CD8-positive, alpha-beta memory T cell (primary cell): ENCODE measurements at regions not wholly inside any gene's neighbourhood (a gene's known extent, or its start where the extent isn't known, plus 50 kb on each side); places are given as distances from the start of the nearest gene placed in this dataset.
"Not testable (repeated sequence)": the region's sequence is repeated elsewhere in the genome, so short reads cannot be mapped to it uniquely, and the experiment has no call there.

ENCODE experiments used
- CTCF ChIA-PET: fragments of 350-600 bp; sonication (Branson Sonifier 250); formaldehyde crosslinking; loops from one replicate; lab custom pipeline; 2021; ENCODE audit warnings: antibody characterized with exemption; lab: Charles Lee
- POLR2A ChIA-PET: fragments of 350-600 bp; sonication (Branson Sonifier 250); formaldehyde crosslinking; loops from one replicate; lab custom pipeline; 2021; ENCODE audit warnings: antibody characterized with exemption; lab: Charles Lee
- DNase-seq, 5 donors: peaks; one replicate each; pipeline versions ENCODE4 v3.0.0 to v3.0.0-alpha.2; 2020 to 2022; ENCODE audit warnings: mixed read lengths in 1 of 5
- H3K27ac ChIP-seq: one replicate; pipeline ENCODE4 v1.7.0; 2013; ENCODE audit warnings: low read depth, mild to moderate bottlenecking, low read length, moderate library complexity
- H3K27me3 ChIP-seq: 2 replicates; pipeline ENCODE4 v1.7.0; 2013; ENCODE audit warnings: low read length, mild to moderate bottlenecking; ENCODE audit not compliant: insufficient read depth, poor library complexity, severe bottlenecking
- H3K36me3 ChIP-seq: 2 replicates; pipeline ENCODE4 v1.7.0; 2013; ENCODE audit warnings: mild to moderate bottlenecking, low read length, moderate library complexity; ENCODE audit not compliant: insufficient read depth
- H3K4me1 ChIP-seq: 2 replicates; pipeline ENCODE4 v1.7.0; 2013; ENCODE audit warnings: mild to moderate bottlenecking, low read length, moderate library complexity; ENCODE audit not compliant: insufficient read depth
- H3K4me3 ChIP-seq: 2 replicates; pipeline ENCODE4 v1.7.0; 2013; ENCODE audit warnings: mild to moderate bottlenecking, low read length
- H3K9me3 ChIP-seq: 2 replicates; pipeline ENCODE4 v1.7.0; 2013; ENCODE audit warnings: mild to moderate bottlenecking, low read length
- H3K27ac Mint-ChIP-seq, 8 donors: one replicate each; pipeline ENCODE4 v1.8.0; 2020 to 2021; ENCODE audit warnings: mixed read lengths in 8 of 8, mild to moderate bottlenecking in 6 of 8, inconsistent platforms in 3 of 8, moderate library complexity in 3 of 8
- H3K27me3 Mint-ChIP-seq, 2 donors: one replicate each; pipeline ENCODE4 v1.8.0; 2020 to 2021; ENCODE audit warnings: mixed read lengths in 2 of 2, mild to moderate bottlenecking in 1 of 2, moderate library complexity in 1 of 2
- H3K36me3 Mint-ChIP-seq, 3 donors: one replicate each; pipeline ENCODE4 v1.8.0; 2020 to 2021; ENCODE audit warnings: mixed read lengths in 3 of 3, inconsistent platforms in 1 of 3, mild to moderate bottlenecking in 1 of 3
- H3K4me1 Mint-ChIP-seq, 3 donors: one replicate each; pipeline ENCODE4 v1.8.0; 2020 to 2021; ENCODE audit warnings: mixed read lengths in 3 of 3, inconsistent platforms in 1 of 3, mild to moderate bottlenecking in 1 of 3
- H3K4me3 Mint-ChIP-seq, 7 donors: one replicate each; pipeline ENCODE4 v1.8.0; 2020 to 2021; ENCODE audit warnings: mixed read lengths in 7 of 7, mild to moderate bottlenecking in 6 of 7, moderate library complexity in 4 of 7, inconsistent platforms in 2 of 7
- H3K9me3 Mint-ChIP-seq, 5 donors: one replicate each; pipeline ENCODE4 v1.8.0; 2020 to 2022; ENCODE audit warnings: mixed read lengths in 5 of 5, mild to moderate bottlenecking in 3 of 5, moderate library complexity in 2 of 5, inconsistent platforms in 1 of 5

DNA sequence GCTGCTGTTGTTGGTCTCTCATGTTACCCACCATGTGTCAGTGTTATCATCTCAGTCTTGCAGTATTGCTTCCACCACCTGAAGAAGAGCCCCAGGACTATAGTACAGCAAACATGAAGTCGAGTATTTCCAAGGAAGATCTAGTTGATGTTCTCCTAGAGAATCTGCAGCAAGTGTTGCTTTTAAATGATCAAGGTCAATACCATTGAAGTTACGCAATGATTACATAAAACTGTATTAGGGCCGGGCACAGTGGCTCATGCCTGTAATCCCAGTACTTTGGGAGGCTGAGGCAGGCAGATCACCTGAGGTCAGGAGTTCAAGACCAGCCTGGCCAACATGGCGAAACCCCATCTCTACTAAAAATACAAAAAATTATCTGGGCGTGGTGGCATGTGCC is 173.9 kb downstream of the TJP1 start:
- H3K27ac Mint-ChIP-seq, H3K9me3 ChIP-seq, H3K4me3 Mint-ChIP-seq, H3K27me3 ChIP-seq, H3K4me3 ChIP-seq, POLR2A ChIA-PET, H3K27ac ChIP-seq, H3K4me1 Mint-ChIP-seq, H3K4me1 ChIP-seq, H3K36me3 ChIP-seq, DNase-seq, H3K36me3 Mint-ChIP-seq, CTCF ChIA-PET, H3K27me3 Mint-ChIP-seq: not testable (repeated sequence)
- H3K9me3 Mint-ChIP-seq: peaks cover 4 to 18% (median 8%) of the 10 kb centered on the region in 5 donors

DNA sequence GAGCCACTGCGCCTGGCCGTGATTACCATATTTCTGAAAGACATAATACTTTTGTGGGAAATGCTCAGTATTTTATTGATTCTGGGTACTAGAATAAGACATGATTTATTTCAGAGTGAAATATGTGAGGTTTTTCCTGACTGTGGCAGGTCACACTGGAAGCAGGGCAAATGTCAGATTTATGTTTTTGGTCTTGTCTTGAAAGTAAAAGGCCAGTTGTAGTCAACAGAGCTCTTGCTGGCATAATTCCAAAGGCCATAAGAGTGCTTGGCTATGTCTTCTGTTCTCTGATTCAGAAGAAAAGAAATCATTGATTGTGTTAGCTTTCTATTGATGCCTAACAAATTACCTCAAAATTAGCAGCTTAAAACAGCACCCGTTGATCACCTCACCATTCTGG is 176.4 kb downstream of the TJP1 start:
- ChIA-PET CTCF (no interaction called here), POLR2A (no interaction called here)
- Mint-ChIP-seq H3K4me3 (no peak overlapping the region), H3K9me3 (peaks cover 4 to 18% (median 8%) of the 10 kb centered on the region in 5 donors), H3K36me3 (no peaks in the 10 kb centered on the region), H3K4me1 (no peaks in the 10 kb centered on the region), H3K27ac (no peak overlapping the region), H3K27me3 (peaks cover 0 to 2% of the 10 kb centered on the region in 2 donors)
- DNase-seq: no peak
- H3K9me3 ChIP-seq: no peaks in the 10 kb centered on the region
- H3K36me3 ChIP-seq: no peaks in the 10 kb centered on the region
- no peaks in the 10 kb centered on the region for H3K4me1 ChIP-seq
- no peak overlapping the region for H3K27ac ChIP-seq
- no peaks in the 10 kb centered on the region for H3K27me3 ChIP-seq
- no peak overlapping the region for H3K4me3 ChIP-seq

DNA sequence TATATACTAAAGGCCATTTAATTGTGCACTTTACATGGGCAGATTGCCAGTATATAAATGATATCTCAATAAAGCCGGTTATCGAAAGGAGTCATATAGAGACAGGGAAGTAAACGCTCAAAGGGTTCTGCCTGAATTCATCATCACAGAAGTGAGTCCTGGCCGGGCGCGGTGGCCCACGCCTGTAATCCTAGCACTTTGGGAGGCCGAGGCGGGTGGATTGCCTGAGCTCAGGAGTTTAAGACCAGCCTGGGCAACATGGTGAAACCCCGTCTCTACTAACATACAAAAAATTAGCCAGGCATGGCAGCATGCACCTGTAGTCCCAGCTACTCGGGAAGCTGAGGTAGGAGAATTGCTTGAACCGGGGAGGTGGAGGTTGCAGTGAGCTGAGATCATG is 177.9 kb downstream of the TJP1 start:
- H3K36me3 Mint-ChIP-seq, H3K36me3 ChIP-seq, H3K27ac Mint-ChIP-seq, H3K27me3 Mint-ChIP-seq, CTCF ChIA-PET, H3K4me1 Mint-ChIP-seq, POLR2A ChIA-PET, H3K27ac ChIP-seq, H3K27me3 ChIP-seq, DNase-seq, H3K9me3 ChIP-seq, H3K4me3 ChIP-seq, H3K4me3 Mint-ChIP-seq, H3K4me1 ChIP-seq: not testable (repeated sequence)
- peaks cover 4 to 20% (median 8%) of the 10 kb centered on the region in 5 donors for H3K9me3 Mint-ChIP-seq

DNA sequence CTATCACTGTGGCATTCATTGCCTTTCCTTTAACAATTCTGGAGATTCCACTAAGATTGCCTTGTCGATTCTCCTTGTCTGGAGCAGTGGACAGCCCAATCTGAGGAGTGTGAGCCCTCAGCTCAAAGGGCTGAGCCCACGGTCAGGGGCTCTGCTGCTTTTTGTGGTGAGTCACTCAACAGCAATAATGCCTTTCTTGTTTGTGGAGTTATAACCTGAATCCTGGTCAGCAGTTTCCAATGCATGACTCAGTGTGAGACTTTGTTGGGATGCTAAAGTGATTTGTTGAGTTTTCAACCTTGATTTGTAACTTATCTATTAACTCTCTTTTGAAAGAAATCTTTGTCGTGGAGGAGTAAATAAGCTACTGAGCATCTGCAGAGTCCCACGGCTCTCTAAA is 183.5 kb downstream of the TJP1 start:
- Histone ChIP-seq H3K27ac (no peak overlapping the region), H3K4me1 (no peaks in the 10 kb centered on the region), H3K4me3 (no peak overlapping the region), H3K9me3 (no peaks in the 10 kb centered on the region), H3K36me3 (no peaks in the 10 kb centered on the region), H3K27me3 (no peaks in the 10 kb centered on the region)
- CTCF ChIA-PET: no interaction called here
- POLR2A ChIA-PET: no interaction called here
- H3K4me3 Mint-ChIP-seq: no peak overlapping the region
- H3K9me3 Mint-ChIP-seq: peaks cover 0 to 3% (median 2%) of the 10 kb centered on the region in 5 donors
- H3K27ac Mint-ChIP-seq: no peak overlapping the region
- H3K36me3 Mint-ChIP-seq: no peaks in the 10 kb centered on the region
- no peak for DNase-seq
- peaks cover 4 to 8% of the 10 kb centered on the region in 2 donors for H3K27me3 Mint-ChIP-seq
- H3K4me1 Mint-ChIP-seq: no peaks in the 10 kb centered on the region

DNA sequence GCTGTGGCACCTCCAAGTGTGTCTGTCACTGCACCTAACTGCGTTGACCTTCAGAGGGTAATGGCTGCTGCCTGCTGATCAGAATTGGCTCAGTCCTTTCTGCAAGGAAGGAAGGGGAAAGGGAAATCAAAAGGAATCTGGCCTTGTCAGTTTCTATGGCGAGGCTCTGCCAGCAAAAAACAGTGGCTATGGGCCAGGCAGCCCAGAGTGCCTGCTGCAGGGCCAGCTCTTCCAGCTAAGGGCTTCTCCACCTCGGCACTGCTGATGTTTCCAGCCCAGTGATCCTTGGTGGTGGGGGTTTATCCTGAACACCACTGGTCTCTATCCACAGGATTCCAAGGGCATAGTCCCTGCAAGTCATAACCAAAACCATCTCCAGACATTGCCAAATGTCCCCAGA is 184.3 kb downstream of the TJP1 start:
- Mint-ChIP-seq H3K27ac (no peak overlapping the region), H3K4me1 (no peaks in the 10 kb centered on the region), H3K4me3 (no peak overlapping the region), H3K27me3 (peaks cover 8% of the 10 kb centered on the region in 2 donors), H3K9me3 (peaks cover 0 to 2% (median 0%) of the 10 kb centered on the region in 5 donors), H3K36me3 (no peaks in the 10 kb centered on the region)
- Histone ChIP-seq H3K4me1 (no peaks in the 10 kb centered on the region), H3K9me3 (no peaks in the 10 kb centered on the region), H3K4me3 (no peak overlapping the region), H3K36me3 (no peaks in the 10 kb centered on the region), H3K27ac (no peak overlapping the region), H3K27me3 (no peaks in the 10 kb centered on the region)
- CTCF ChIA-PET: no interaction called here
- POLR2A ChIA-PET: no interaction called here
- no peak for DNase-seq

DNA sequence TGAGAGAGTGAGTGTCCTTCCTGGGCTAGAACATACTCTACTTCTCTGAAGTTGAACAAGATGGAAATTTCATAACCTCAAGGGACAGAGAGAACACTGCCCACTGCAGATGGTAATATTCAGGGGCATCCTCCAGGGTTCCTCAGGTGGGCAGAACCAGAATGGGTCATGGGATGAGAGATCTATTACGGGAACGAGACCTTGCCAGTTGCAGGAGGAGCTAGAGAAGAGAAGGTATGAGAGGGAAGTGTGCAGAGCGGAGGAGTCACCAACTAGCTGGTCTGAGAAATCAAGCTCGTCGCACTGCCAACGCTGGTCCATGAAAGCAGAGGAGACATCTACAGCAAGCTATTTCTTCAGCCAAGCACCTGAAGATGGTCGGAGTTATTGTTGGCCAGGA is 184.7 kb downstream of the TJP1 start:
- CTCF ChIA-PET: no interaction called here
- Mint-ChIP-seq H3K9me3 (peaks cover 0 to 2% (median 0%) of the 10 kb centered on the region in 5 donors), H3K27me3 (peaks cover 8% of the 10 kb centered on the region in 2 donors), H3K36me3 (no peaks in the 10 kb centered on the region), H3K27ac (no peak overlapping the region), H3K4me1 (no peaks in the 10 kb centered on the region), H3K4me3 (no peak overlapping the region)
- no peak for DNase-seq
- Histone ChIP-seq H3K27ac (no peak overlapping the region), H3K9me3 (no peaks in the 10 kb centered on the region), H3K4me1 (no peaks in the 10 kb centered on the region), H3K36me3 (no peaks in the 10 kb centered on the region), H3K4me3 (no peak overlapping the region), H3K27me3 (no peaks in the 10 kb centered on the region)
- POLR2A ChIA-PET: no interaction called here

DNA sequence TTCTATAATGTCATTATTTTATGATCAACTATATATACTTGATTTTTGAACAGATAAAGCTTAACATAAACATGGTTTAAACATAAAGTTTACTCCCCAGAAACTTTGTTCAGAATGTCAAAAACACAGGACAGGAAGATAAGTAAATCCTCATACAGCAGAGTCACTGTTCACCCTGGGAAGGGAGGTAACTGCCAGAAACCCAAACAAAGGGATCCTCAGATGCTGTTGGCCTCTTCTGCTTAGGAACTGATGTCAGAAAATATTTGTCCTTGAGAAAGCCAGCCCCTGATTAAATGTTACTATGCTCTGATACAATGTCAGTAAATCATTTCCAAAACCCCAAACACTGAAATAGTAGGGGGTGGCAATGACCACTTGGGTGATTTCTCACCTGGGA is 185.3 kb downstream of the TJP1 start:
- no peaks in the 10 kb centered on the region for H3K4me1 Mint-ChIP-seq
- H3K27ac Mint-ChIP-seq: no peak overlapping the region
- peaks cover 8% of the 10 kb centered on the region in 2 donors for H3K27me3 Mint-ChIP-seq
- Histone ChIP-seq H3K9me3 (no peaks in the 10 kb centered on the region), H3K4me1 (no peaks in the 10 kb centered on the region), H3K27ac (no peak overlapping the region), H3K27me3 (no peaks in the 10 kb centered on the region), H3K36me3 (no peaks in the 10 kb centered on the region), H3K4me3 (no peak overlapping the region)
- ChIA-PET CTCF (no interaction called here), POLR2A (no interaction called here)
- DNase-seq: no peak
- no peaks in the 10 kb centered on the region for H3K36me3 Mint-ChIP-seq
- H3K9me3 Mint-ChIP-seq: peaks cover 0 to 2% (median 0%) of the 10 kb centered on the region in 5 donors
- H3K4me3 Mint-ChIP-seq: no peak overlapping the region

DNA sequence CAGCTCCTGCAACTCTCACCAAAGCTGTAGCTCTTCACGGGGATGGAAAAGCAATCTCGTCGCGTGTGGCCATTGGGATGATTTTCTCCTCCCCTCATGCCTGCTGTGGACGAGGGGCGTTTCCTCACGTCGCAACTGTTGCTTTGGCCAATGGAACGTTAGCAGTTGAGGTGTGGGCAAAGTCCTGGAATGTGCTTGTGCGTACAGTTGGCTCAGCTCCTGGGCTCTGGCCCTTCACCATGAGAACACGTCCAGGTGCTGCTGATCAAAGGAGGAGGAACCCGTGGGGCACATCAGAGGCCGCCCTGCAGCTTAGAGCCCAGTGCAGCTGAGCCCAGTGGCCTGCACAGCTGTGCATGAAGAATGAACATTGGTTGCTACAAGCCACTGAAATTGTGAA is 186.1 kb downstream of the TJP1 start:
- Mint-ChIP-seq H3K4me3 (no peak overlapping the region), H3K36me3 (no peaks in the 10 kb centered on the region), H3K27me3 (peaks cover 8 to 9% of the 10 kb centered on the region in 2 donors), H3K9me3 (peaks cover 0 to 2% (median under 1%) of the 10 kb centered on the region in 5 donors), H3K4me1 (no peaks in the 10 kb centered on the region), H3K27ac (no peak overlapping the region)
- no peaks in the 10 kb centered on the region for H3K4me1 ChIP-seq
- no peak overlapping the region for H3K27ac ChIP-seq
- POLR2A ChIA-PET: no interaction called here
- CTCF ChIA-PET: no interaction called here
- no peak for DNase-seq
- no peaks in the 10 kb centered on the region for H3K27me3 ChIP-seq
- H3K36me3 ChIP-seq: no peaks in the 10 kb centered on the region
- H3K9me3 ChIP-seq: no peaks in the 10 kb centered on the region
- no peak overlapping the region for H3K4me3 ChIP-seq

DNA sequence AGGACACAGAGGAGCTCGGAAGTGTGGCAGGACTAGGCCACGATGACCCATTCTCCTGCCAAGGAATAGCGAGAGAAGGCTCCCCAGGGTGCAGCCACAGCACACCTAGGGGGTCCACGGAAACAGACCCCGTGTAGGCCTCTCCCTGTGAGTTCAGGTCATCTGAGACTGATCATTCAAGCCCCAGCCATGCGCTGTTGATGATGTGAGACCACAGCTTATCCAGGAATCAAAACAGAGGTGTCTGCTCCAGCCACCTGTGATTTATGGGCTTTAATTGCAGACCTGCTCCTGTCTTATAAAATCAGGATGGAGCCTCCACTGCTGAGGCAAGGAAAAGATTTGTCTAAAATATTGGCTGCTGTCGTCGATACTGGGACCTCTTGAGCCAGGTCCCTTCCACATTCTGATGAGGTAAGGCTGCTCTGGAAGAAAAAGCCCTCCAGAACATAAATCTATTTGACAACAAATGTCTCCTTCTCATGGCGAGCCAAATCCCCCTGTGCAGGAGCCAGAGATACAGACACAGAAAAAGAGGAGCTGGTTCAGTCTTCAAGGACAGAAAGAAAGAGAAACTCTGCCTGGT is 186.7 kb downstream of the TJP1 start:
- DNase-seq: no peak
- Mint-ChIP-seq H3K36me3 (no peaks in the 10 kb centered on the region), H3K4me3 (no peak overlapping the region), H3K27ac (no peak overlapping the region), H3K27me3 (peaks cover 6 to 12% of the 10 kb centered on the region in 2 donors), H3K9me3 (peaks cover 0 to 4% (median 2%) of the 10 kb centered on the region in 5 donors), H3K4me1 (no peaks in the 10 kb centered on the region)
- H3K27me3 ChIP-seq: no peaks in the 10 kb centered on the region
- no peaks in the 10 kb centered on the region for H3K9me3 ChIP-seq
- no peak overlapping the region for H3K4me3 ChIP-seq
- H3K27ac ChIP-seq: no peak overlapping the region
- no peaks in the 10 kb centered on the region for H3K4me1 ChIP-seq
- CTCF ChIA-PET: no interaction called here
- no peaks in the 10 kb centered on the region for H3K36me3 ChIP-seq
- POLR2A ChIA-PET: no interaction called here
